CMK (cell line): ENCODE measurements at regions not wholly inside any gene's neighbourhood (a gene's known extent, or its start where the extent isn't known, plus 50 kb on each side); places are given as distances from the start of the nearest gene placed in this dataset.
"Not testable (repeated sequence)": the region's sequence is repeated elsewhere in the genome, so short reads cannot be mapped to it uniquely, and the experiment has no call there.

Experiments
- DNase-seq: peaks from one replicate; pipeline ENCODE4 v3.0.0-alpha.2; 2010; ENCODE audit warnings: low read depth

- DNase-seq, result no peak
Measured at GRCh38 chrX:46165866-46166265, 379.4 kb downstream of the ZNF674 start.

GRCh38 chrX:46165411-46165810 is 379.8 kb downstream of the ZNF674 start:
- no peak for DNase-seq

GRCh38 chrX:46152756-46153155 is 392.5 kb downstream of the ZNF674 start:
- no peak for DNase-seq

DNA sequence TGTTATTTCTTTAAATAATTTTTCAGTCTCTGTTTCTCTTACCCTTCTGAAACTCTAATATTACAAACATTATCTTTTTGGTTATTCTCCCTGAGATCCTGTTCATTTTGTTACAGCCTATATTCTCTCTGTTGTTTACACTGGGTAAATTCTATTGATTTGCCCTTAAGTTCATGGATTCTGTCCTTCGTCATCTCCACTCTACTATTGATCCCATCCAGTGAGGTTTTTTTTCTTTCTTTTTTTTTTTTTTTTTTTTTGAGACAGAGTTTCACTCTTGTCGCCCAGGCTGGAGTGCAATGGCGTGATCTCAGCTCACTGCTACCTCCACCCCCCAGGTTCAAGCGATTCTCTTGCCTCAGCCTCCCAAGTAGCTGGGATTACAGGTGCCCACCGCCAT is 393.9 kb downstream of the ZNF674 start:
- not testable (repeated sequence) for DNase-seq

GRCh38 chrX:46144566-46144965 is 400.7 kb downstream of the ZNF674 start:
- DNase-seq, result no peak

GRCh38 chrX:46140272-46140671 is 404.9 kb downstream of the ZNF674 start:
- no peak for DNase-seq

DNA sequence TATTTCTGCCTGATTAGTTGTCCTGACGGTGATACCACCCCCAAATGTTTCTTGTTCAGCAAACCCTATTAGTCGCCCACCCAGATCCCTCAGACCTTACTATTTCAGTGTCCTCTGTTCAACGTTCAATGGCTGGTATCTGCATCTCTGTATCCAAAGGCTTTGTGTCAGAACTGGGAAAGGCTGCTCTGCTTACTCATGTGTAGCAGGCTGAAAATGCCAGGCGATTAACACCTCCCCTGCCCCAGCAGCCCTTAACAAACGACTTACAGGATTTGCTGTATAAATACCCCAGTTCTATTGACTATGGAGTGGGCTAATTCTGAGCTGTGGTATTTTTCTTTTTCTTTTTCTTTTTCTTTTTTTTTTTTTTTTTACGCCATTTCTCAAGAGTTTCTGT is 415.0 kb downstream of the ZNF674 start:
- no peak for DNase-seq

- DNase-seq, result no peak
Measured at GRCh38 chrX:46125111-46125510, 420.1 kb downstream of the ZNF674 start.

- no peak for DNase-seq
Measured at GRCh38 chrX:46117234-46117633, 428.0 kb downstream of the ZNF674 start.

DNA sequence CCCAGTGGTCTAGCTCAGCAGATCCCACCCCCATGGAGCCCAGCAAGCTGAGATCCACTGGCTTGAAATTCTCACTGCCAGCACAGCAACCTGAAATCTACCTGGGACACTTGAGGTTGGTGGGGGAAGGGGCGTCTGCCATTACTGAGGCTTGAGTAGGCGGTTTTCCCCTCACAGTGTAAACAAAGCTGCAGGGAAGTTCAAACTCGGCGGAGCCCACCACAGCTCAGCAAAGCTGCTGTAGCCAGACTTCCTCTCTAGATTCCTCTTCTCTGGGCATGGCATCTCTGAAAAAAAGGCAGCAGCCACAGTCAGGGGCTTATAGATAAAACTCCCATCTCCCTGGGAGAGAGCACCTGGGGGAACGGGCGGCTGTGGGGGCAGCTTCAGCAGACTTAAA is 457.9 kb downstream of the ZNF674 start:
- DNase-seq, result not testable (repeated sequence)

- not testable (repeated sequence) for DNase-seq
Measured at GRCh38 chrX:46080121-46080520, 465.1 kb downstream of the ZNF674 start.

DNA sequence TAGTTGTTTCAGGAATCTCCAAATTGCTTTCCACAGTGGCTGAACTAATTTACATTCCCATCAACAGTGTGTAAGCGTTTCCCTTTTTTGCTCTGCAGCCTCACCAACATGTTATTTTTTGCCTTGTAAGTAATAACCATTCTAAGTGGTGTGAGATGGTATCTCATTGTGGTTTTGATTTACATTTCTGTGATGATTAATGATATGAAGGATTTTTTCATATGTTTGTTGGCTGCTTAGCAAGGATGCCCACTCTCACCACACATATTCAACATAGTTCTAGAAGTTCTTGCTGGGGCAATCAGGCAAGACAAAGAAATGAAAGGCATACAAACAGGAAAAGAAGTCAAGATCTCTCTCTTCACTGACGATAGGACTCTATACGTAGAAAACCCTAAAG is 472.4 kb downstream of the ZNF674 start:
- DNase-seq, result no peak

DNA sequence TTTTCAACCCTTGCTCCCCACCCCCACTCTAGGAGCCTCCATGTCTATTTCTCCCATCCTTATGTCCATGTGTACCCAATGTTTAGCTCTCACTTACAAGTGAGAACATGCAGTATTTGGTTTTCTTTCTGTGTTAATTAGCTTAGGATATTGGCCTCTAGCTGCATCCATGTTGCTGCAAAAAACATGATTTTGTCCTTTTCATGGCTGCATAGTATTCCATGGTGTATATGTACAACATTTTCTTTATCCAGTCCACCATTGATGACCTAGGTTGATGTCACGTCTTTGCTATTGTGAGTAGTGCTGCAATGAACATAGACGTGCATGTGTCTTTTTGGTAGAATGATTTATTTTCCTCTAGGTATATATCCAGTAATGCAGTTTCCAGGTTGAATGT is 472.8 kb downstream of the ZNF674 start:
- DNase-seq, result no peak

GRCh38 chrX:46070421-46070820 is 474.8 kb downstream of the ZNF674 start:
- no peak for DNase-seq

- no peak for DNase-seq
Measured at GRCh38 chrX:46059316-46059715, 485.9 kb downstream of the ZNF674 start.

DNA sequence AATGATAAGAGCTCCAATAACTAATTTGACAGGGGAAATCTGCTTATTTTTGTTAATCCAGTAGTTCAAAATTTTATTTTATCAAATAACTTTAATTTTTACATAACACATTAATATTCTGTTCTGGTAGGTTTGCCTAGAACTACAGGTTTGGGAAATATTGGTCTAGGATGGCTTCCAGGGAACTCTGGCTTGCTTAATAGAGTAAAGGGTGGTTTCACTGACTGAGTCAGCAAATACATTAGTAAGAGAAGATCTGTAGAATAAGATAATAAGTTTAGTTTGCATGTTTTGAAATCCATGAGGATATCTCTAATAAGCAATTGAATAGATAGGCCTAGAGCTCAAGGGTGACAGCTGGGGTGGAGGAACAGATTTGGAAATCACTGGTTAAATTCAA is 500.7 kb downstream of the ZNF674 start:
- DNase-seq, result no peak

GRCh38 chrX:46040001-46040400 is 505.2 kb downstream of the ZNF674 start:
- no peak for DNase-seq

- no peak for DNase-seq
Measured at GRCh38 chrX:46039526-46039925, 505.7 kb downstream of the ZNF674 start.

DNA sequence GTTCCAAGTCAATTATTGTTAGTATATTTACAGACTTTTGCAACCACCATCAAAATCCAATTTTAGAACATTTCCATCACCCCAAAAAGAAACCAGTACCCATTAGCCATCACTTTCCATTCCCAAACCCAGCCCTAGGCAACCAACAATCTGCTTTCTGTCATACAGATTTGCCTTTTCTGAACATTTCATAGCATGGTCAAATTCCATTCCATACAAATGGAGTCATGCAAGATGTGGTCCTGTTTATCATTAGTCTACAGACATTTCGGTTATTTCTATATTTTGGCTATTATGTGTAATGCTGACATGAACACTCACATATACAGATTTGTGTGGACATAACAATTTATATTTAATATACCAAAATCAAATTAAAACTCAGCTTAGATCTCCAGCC is 508.7 kb downstream of the ZNF674 start:
- no peak for DNase-seq

GRCh38 chrX:46034868-46035267 is 510.4 kb downstream of the ZNF674 start:
- no peak for DNase-seq

DNA sequence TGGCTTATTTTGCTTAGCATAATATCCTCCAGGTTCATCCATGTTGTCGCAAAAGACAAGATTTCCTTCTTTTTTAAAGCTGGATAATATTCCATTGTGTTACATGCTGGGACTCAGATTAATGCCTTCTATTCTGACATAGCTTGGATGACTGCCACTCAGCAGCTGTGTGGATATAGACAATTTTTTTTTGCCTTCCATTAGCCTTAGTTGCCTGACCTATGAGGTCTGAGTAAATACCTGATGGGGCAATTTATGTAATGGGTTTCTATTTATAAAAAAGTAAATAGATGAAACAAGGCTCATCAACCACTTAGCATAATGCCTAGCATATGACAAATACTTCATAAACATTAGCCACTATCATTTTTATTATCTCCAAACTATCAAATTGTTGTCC is 515.4 kb downstream of the ZNF674 start:
- DNase-seq, result no peak

GRCh38 chrX:46016296-46016695 is 528.9 kb downstream of the ZNF674 start:
- DNase-seq, result no peak

DNA sequence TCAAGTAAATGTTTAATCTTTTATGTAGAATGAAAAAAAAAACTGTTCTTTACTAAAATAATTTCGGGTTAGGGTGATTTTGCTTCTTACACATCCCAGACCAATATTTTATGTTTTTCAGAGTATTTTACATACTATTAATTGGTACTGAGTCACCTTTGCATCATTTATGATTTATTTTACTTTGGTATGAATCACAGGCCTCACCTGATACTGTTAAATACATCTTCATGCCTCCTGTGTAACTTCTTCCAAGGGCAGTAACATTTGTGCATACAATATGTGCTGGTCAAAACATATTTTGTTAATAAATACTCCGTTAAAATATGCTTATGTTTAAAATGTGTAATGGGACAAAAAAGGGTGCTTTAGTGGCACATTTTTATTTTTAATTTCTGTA is 529.6 kb downstream of the ZNF674 start:
- DNase-seq, result no peak

GRCh38 chrX:45992402-45993123 is 552.7 kb downstream of the ZNF674 start:
- DNase-seq, result no peak
